ENCODE measurements at regions not wholly inside any gene's neighbourhood (a gene's known extent, or its start where the extent isn't known, plus 50 kb on each side); places are given as distances from the start of the nearest gene placed in this dataset.

DNA sequence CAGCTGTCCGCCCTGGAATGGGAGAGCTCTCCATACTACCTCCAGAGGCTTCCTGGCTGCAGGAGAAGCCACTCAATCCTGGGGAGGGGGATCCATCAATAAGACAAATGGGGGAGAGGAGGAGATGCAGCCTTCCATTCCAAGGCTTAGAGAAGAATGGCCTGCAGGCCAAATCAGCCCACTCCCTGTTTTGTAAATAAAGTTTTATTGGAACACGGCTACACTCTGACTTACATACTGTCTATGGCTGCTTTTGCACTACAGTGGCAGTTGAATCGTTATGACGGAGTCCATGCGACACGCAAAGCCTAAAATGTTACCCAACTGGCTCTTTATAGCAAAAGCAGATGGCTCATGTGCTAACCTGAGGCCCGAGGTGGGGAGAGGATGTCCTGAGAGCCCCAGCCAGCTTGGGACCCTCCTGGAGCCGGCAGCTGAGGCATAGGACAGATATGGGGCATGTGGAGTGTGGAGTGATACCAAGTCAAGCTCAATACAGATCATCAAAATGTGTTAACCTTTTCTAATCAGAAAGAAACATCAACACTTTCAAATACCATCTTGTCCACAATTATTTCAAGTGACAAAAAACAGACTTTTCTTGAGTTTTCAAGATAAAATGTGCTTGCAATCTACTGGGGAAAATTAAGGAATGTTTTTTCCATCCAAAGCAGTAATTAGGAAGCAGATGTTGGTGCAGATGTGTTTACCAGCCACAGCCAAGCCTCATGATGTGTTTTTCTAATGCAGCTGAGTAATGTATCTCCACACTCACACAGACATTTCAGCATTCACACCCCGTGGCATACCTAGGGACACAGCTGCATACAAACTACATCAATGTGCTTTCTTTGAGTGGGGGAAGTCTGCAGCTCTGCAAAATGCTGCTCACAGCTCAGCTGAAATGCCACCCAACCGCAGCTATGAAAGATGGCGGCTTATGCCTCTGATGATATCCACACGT, 181.6 kb downstream of the SHANK2 start:
- no peak for ATAC-seq
- no peak overlapping the region for H3K4me3 ChIP-seq
- TF ChIP-seq DLX4 (CRISPR knock-in tag; IDR thresholded peaks at IDR 0.05) (no peak), ZNF512 (tag; IDR thresholded peaks at IDR 0.05) (no peak), TAF1 (IDR thresholded peaks at IDR 0.05; ENCODE audit: control insufficient read depth, extremely low read depth, insufficient read depth, low read length, severe bottlenecking) (no peak)
- TF ChIP-seq, protein P1, sequence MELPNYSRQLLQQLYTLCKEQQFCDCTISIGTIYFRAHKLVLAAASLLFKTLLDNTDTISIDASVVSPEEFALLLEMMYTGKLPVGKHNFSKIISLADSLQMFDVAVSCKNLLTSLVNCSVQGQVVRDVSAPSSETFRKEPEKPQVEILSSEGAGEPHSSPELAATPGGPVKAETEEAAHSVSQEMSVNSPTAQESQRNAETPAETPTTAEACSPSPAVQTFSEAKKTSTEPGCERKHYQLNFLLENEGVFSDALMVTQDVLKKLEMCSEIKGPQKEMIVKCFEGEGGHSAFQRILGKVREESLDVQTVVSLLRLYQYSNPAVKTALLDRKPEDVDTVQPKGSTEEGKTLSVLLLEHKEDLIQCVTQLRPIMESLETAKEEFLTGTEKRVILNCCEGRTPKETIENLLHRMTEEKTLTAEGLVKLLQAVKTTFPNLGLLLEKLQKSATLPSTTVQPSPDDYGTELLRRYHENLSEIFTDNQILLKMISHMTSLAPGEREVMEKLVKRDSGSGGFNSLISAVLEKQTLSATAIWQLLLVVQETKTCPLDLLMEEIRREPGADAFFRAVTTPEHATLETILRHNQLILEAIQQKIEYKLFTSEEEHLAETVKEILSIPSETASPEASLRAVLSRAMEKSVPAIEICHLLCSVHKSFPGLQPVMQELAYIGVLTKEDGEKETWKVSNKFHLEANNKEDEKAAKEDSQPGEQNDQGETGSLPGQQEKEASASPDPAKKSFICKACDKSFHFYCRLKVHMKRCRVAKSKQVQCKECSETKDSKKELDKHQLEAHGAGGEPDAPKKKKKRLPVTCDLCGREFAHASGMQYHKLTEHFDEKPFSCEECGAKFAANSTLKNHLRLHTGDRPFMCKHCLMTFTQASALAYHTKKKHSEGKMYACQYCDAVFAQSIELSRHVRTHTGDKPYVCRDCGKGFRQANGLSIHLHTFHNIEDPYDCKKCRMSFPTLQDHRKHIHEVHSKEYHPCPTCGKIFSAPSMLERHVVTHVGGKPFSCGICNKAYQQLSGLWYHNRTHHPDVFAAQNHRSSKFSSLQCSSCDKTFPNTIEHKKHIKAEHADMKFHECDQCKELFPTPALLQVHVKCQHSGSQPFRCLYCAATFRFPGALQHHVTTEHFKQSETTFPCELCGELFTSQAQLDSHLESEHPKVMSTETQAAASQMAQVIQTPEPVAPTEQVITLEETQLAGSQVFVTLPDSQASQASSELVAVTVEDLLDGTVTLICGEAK (IDR thresholded peaks at IDR 0.05) = peak; percentile 83
- TF ChIP-seq, protein P1 (CRISPR knock-in tag; IDR thresholded peaks at IDR 0.05) = no peak
- under 1% methylated on average over 12 of the region's 12 CpGs for WGBS (ENCODE audit: insufficient coverage, low coverage, missing lambda C conversion rate)
- no peaks in the 10 kb centered on the region for H3K9me3 ChIP-seq (replicated peaks; ENCODE audit: control insufficient read depth, insufficient read depth, low read depth, low read length)
- CTCF ChIA-PET (ENCODE audit: low intra/inter-chr PET ratio) = no interaction called here
- no peak overlapping the region for H3K9ac ChIP-seq (ENCODE audit: insufficient read depth in 1 of 2, low read depth in 2 of 2, low read length in 2 of 2)
- no peaks in the 10 kb centered on the region for H3K4me1 ChIP-seq (replicated peaks in 1 of 2; ENCODE audit: control insufficient read depth in 2 of 2, insufficient read depth in 2 of 2, low read length in 2 of 2)
- in situ Hi-C loops (cut with MboI) (loop anchor here (25.0 kb wide), 2 partner anchors 258 to 558 kb away; no protein-coding TSS in a partner anchor), intact Hi-C loops (cut with micrococcal nuclease) (no loop called here)
- POLR2A ChIA-PET = no interaction called here
- no peak overlapping the region for H3K4me2 ChIP-seq (ENCODE audit: insufficient read depth, low read length)
- FAIRE-seq = no peak
- H4K20me1 ChIP-seq (replicated peaks; ENCODE audit: control insufficient read depth, insufficient read depth, low read length) = 0 out of 2 replicates have a peak, but pooled peaks cover 1% of the 10 kb centered on the region
- H3K27ac ChIP-seq (ENCODE audit: extremely low read depth, low read depth, low read length) = no peak overlapping the region
- no peak overlapping the region for H2AFZ ChIP-seq (ENCODE audit: low read depth, low read length)
- no peaks in the 10 kb centered on the region for H3K79me2 ChIP-seq (ENCODE audit: control insufficient read depth, insufficient read depth, low read length)
- H3K27me3 ChIP-seq (ENCODE audit: control insufficient read depth in 2 of 2, insufficient read depth in 2 of 2, low read length in 2 of 2) = peaks cover 0 to 13% of the 10 kb centered on the region in 2 experiments; a peak in 2 of 5 replicates
- no peaks in the 10 kb centered on the region for H3K36me3 ChIP-seq (ENCODE audit: control insufficient read depth, insufficient read depth, low read length)
- no peaks in the 10 kb centered on the region for H3K9me1 ChIP-seq (ENCODE audit: control insufficient read depth, insufficient read depth, low read length)
- DNase-seq (ENCODE audit: extremely low read depth in 1 of 4, low spot score in 3 of 4) = no peak
- no TSS peak for BruUV-seq (replicated peaks)
